COR-L47 (cell line): ENCODE measurements at regions not wholly inside any gene's neighbourhood (a gene's known extent, or its start where the extent isn't known, plus 50 kb on each side); places are given as distances from the start of the nearest gene placed in this dataset.
A peak's percentile ranks its signal among the peaks of the same experiment; 100 is the strongest.

Experiments
- DNase-seq: peaks from one replicate; lab custom pipeline; 2025; lab: John Stamatoyannopoulos, UW

DNA sequence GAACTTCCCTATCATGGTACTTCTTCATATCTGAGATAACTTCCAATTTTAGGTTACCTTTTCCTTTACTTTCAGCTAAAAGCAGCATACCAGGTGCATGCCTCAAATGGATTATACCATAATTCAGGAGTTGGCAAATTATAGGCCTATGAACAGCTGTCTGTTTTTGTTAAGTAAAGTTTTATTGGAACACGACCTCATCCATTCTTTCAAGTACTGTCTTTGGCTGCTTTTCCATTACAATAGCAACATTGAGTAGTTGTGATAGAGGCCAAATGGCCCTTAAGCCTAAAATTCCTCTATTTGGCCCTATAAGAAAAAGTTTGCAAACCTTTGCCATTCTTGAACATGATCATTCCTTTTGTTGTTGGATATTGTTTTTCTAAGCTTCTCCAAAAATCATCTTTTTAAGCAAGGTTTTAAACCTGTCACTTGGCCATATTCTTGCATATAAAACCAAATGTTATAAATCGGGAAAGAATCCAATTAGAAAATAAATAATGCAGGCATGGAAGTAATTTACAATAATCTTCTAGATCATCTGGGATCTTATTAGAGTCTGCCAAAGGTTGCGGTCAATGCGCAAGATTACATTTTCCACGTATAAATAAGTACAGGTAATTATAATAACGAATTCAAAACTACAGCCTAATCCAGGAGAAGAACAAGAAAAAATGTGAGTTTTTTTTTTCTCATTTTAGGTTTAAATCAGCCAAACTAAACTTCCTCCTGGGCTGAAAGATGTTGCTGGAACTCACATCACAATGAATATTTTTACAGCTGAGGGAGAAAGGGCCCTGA, 226.5 kb upstream of the ANKRD55 start:
- DNase-seq = no peak

DNA sequence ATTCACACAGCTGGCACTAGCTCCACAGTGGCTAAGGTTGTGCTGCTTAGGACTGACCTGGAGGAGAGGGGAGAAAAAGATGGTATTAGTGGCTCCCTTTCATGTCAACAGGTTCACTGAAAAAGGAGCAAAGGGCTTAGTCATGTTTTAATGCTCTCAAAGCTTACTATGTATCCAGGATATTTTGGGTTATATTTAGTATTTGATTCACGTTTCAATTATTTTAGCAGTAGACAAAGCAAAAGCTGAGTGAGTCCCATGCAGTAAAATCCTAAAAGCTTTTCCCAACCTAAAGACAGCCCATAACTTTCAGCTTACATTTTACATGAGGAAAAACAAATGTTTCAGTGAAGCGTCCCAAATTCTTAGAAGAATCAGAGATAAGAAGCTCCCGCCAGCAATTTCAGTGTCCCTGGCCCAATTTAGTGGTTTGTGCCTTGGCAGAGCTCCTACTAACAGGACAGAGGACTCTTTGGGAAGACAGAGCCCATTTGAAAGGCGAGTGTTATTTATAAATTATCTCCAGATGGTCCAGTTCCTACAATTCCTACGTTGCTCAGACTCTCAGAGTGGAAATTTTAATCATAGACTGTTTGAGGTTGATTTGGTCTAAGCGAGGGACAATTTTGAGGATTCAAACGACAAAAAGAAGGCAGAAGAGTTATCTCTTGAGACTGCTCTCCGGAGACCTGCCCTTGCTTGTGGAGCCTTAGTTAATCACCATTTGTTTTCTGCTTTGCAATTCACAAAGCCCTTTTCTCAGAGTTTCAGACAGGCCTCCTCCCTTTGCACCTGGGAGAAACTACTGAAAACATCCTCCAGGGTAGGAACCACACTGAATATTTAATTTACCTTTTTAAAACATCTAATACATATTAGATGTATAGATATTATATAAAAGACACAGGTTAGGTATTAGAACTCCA, 225.0 kb upstream of the ANKRD55 start:
- DNase-seq = no peak

- no peak for DNase-seq
These were observed 222.9 kb upstream of the ANKRD55 start for GRCh38 chr5:56456002-56456401.

DNA sequence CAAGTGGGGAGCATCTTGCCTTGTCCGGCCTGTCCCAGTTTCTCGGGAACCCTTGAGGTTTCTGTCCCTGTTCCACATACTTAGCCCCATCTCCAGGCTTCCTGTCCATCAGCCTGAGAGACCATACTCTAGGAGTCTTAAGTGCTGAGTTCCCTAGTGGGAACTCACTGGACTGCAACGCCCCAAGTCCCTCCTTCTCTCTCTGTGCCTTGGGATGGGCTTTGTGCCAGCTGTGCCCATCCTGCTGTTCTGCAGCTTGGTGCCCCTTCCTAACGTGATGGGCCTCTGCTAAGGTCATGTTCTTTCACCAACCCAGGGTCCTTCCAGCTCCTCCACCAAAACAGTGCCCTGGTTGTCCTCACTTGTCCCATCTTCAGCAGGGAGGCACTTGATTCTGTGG, 222.3 kb upstream of the ANKRD55 start:
- DNase-seq = no peak

DNA sequence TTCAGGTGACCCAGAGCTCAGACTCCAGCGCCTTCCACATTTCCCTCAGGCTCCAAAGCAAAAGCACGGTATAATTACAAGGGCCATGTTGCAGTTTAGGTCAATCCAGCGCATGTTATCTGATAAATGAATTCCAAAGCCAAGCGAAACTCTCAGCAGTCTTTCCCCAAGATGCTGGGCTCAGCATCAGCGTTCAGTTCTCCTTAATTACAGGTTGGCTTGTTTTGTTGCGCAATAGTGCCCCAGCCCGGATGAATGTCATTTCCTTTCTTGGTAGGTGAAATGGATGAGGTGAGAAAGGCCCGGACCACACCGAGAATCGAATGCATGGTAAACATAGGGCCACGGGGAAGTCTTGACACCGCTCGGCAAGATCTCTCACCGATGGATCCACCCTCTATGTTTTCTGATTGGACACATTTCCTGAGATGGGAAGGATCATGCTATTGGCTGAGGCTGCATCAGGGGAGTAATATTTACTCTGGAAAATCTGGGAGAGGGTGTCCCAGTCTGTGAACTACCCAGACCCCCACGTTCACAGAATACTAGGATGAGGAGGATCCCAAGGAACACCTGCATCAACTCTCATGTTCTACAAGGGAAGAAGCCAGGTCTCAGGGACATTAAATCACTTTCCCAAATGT, 221.2 kb upstream of the ANKRD55 start:
- no peak for DNase-seq

GRCh38 chr5:56451742-56452141, 218.6 kb upstream of the ANKRD55 start:
- no peak for DNase-seq

DNA sequence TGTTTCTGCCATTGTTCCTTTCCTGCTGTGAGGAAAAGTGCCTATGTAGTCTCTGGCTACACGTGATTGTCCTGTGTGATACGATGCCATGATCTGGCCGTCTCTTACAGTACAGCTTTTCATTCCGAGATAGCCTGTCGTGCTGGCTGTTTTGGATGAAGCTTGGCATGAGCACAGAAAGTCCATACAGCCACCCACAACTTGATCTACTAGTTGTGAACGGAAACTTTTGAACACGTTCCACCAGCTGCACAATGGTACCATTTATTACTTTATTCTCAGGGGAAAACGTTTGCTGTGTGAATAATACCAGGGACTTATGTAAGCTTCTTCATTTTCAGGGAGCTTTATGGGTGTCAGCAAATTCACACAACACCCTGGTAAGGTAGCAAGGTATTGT, 217.6 kb upstream of the ANKRD55 start:
- no peak for DNase-seq

GRCh38 chr5:56449071-56449640, 216.0 kb upstream of the ANKRD55 start:
- no peak for DNase-seq

DNA sequence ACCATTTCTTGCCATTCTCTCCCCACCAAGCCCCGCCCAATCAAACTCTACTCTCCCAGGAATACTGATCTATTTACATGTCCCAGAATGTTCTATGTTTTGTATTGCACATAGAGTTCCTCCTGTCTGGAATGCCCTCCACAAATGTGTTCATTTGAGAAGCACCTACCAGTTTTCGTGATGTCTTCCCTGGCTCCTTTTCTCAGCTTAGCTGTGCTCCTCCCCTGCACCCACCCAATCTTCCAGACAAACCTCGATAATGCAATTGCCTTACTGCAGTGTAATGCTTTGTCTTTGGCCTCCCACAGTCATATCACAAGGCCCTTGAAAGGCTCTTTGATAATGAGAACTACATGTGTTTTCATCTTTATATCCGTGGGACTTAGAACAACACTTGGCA, 214.5 kb upstream of the ANKRD55 start:
- no peak for DNase-seq

DNA sequence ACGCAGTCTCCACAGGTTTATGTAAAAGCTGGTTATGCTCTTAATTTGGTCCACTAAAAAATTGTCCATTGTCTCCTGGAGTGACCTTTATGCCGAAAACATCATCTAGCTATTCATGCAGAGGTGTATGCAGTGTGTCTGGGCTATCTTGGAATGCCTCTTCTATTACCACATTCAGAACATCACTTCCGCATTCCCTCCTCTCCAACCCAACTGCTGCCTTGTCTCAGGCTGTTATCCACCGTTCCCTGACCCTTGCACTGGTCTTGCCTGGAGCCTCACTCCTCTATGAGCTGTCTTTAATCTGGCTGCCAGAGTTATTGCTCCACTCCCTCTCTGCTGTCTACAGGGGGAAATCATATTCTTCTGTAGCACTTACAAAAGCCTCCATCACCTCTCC, 214.1 kb upstream of the ANKRD55 start:
- no peak for DNase-seq

- no peak for DNase-seq
These were observed 213.6 kb upstream of the ANKRD55 start for GRCh38 chr5:56446728-56447127.

DNA sequence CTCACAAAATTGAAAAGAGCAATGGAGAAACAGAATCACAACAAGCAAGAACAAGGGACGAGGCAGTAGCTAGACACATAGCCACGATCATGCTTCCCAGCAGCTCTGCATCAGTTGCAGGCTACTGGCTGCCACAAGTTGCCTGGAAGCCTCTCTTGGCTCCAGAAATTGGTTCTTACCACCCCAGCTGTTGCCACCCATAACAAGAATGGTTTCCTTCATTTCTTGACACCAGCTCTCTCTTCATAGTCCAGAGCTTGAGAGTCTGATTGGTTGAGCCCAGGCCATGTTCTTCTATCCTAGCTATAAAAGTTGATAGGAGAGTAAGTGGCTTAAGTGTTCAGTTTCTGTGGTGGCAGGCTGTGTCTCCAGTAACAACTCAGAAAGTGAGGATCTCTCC, 210.7 kb upstream of the ANKRD55 start:
- DNase-seq = no peak

DNA sequence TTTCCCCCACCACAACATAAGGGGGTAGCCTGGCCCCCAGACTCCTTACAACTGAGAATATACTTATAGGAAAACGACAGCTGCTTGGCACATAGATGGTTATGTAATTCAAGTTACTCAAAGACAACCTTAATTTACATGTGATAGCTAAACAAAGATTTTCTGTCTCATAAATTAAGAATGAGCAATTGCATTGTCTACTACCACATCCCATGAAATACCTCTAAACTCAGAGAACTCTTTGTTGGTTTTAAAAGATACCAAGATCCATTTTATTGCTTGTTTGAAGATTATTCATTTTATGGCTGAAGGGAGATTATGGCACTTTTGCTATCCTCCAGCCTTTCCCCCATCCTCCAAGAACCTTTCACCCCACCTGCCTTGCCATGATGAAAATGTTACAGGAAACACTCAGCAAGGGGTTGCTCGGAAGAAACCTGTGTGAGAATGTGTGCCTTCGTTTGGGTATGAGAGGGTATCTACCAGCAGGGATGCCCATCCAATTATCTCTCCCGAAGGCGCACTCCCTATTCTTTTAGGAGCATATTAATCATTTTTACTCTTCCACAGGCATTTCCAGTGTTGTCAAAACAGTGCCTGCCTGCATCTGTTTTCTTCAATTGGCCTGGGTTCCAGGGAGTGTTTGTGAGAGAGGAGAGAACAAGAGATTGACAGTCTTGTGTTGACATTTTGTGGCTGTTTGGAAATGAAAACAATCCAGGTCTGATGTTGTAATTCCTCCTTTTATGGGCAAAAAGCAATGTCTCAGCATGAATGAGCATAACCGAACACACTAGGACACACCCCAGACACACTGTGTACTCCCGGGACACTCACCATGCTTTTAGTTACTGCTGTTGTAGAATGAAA, 208.0 kb upstream of the ANKRD55 start:
- peak; percentile 21 for DNase-seq

DNA sequence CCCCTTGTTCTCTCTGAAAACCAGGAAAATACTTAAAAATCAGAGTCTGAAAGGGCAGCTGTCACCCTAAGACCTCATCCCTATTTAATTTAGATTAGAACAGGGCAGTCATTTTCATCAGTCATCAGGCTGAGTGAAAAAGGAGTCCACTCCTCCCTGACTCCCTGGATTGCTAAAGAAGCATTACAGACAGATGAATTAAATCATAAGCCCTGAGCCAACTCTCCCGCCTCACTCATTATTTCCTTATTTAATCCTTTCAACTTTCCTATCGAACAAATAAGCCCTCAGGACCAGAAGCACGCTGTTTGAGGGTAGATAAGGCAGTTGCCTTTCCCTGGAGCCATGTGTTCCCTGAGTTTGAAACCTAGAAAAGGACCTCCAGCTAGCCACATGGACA, 201.9 kb upstream of the ANKRD55 start:
- DNase-seq = no peak

DNA sequence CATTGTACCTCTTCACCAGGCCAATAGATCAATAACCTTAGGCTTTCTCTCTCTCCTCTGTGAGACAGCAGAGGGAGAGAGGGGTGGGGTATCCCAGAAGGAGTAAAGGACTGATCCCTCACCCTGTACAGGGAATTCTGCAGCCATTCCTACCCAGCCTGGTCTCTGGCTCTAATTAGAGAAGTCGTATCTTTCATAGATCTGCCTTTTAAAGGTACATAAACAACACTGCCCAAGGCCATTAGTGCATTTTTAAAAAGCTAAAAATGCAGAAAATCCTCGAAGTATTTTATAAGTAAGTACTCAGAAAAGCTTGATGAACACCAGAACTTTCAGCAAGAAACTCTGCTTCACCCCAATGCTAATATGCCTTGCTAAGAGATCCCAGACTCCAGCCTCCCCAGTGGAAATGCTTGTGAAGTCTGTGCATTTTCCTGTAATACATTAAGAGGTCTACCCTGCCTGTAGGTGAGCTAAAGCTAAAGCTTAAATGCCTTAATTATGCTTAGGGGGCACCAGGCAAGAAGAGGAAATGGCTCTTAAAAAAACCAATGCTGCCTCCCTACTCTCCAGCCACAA, 200.0 kb upstream of the ANKRD55 start:
- no peak for DNase-seq

- DNase-seq = no peak
These were observed 199.2 kb upstream of the ANKRD55 start for GRCh38 chr5:56432321-56432720.

DNA sequence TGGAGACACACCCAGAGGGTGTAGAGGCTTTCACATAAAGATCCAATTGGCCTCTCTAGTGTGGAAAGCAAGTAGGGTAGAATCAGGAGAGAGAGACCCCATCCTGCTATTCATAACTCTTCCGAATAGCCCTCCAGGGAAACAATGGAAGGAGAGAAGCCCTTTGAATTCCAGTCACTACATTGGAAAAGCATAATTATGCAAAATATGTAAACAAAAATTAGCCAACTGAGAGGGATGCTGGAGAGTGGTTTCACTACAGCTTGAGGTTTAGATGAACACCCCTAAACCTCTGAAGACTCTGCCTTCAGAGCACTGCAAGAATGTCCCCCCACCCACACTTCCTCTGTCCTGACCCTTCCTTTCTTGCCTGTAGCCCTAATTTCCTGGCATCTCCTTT, 197.3 kb upstream of the ANKRD55 start:
- no peak for DNase-seq

- no peak for DNase-seq
These were observed 196.0 kb upstream of the ANKRD55 start for GRCh38 chr5:56429110-56429561.

DNA sequence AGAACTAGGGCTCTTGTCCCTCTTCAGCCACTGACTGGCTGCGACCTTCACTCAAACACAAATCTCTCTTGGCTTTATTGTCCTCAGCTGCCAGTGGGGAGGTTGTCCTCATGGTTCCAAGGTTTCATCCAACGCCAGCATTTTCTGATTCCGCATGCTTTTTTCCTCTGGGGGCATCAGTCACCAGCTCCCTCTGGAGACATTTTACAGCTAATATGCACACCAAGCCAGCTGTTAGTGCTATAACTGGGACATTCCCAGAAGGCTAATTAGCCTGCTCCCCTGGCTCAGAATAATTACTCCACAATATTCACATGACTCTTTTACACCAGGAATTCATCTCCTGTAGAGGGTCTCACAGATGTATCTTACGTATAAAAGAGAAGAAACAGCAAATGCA, 193.6 kb upstream of the ANKRD55 start:
- DNase-seq = no peak

- DNase-seq = no peak
These were observed 189.1 kb upstream of the ANKRD55 start for GRCh38 chr5:56422076-56422762.
